Ectodermal cell (in vitro differentiated cells): ENCODE measurements at regions not wholly inside any gene's neighbourhood (a gene's known extent, or its start where the extent isn't known, plus 50 kb on each side); places are given as distances from the start of the nearest gene placed in this dataset.

ENCODE experiments used
- H3K27ac ChIP-seq: 2 replicates; pipeline ENCODE4 v1.7.0; 2013; ENCODE audit warnings: mild to moderate bottlenecking, low read depth, low read length; ENCODE audit not compliant: insufficient read depth, poor library complexity, severe bottlenecking
- H3K27me3 ChIP-seq: 2 replicates; pipeline ENCODE4 v1.7.0; 2013; ENCODE audit warnings: mild to moderate bottlenecking, low read length; ENCODE audit not compliant: insufficient read depth, control insufficient read depth, poor library complexity, severe bottlenecking
- H3K36me3 ChIP-seq: one replicate; pipeline ENCODE4 v1.7.0; 2013; ENCODE audit warnings: low read length; ENCODE audit not compliant: control insufficient read depth, insufficient read depth
- H3K4me1 ChIP-seq: one replicate; pipeline ENCODE4 v1.7.0; 2013; ENCODE audit warnings: low read length; ENCODE audit not compliant: control insufficient read depth, insufficient read depth
- H3K4me3 ChIP-seq: 2 replicates; pipeline ENCODE4 v1.7.0; 2013; ENCODE audit warnings: low read depth, low read length, control low read depth; ENCODE audit not compliant: insufficient read depth
- H3K9me3 ChIP-seq: 2 replicates; pipeline ENCODE4 v1.7.0; 2013; ENCODE audit warnings: mild to moderate bottlenecking, low read length, moderate library complexity; ENCODE audit not compliant: control insufficient read depth
- WGBS, 2 experiments: methylation state at CpG; one replicate each; pipeline ENCODE4 v1.1.7; 2013; ENCODE audit warnings: missing lambda C conversion rate in 2 of 2; 5-methylcytosine and 5-hydroxymethylcytosine counted together

- WGBS, 2 experiments, result 71 to 91% methylated on average over 1 of the region's 1 CpG
- H3K27me3 ChIP-seq, result no peaks in the 10 kb centered on the region
- H3K9me3 ChIP-seq, result no peaks in the 10 kb centered on the region
- peaks cover 1% of the 10 kb centered on the region for H3K4me1 ChIP-seq
- no peaks in the 10 kb centered on the region for H3K36me3 ChIP-seq
- no peak overlapping the region for H3K4me3 ChIP-seq
- no peak overlapping the region for H3K27ac ChIP-seq
Measured at GRCh38 chr3:86658876-86659275, 332.1 kb downstream of the VGLL3 start.

DNA sequence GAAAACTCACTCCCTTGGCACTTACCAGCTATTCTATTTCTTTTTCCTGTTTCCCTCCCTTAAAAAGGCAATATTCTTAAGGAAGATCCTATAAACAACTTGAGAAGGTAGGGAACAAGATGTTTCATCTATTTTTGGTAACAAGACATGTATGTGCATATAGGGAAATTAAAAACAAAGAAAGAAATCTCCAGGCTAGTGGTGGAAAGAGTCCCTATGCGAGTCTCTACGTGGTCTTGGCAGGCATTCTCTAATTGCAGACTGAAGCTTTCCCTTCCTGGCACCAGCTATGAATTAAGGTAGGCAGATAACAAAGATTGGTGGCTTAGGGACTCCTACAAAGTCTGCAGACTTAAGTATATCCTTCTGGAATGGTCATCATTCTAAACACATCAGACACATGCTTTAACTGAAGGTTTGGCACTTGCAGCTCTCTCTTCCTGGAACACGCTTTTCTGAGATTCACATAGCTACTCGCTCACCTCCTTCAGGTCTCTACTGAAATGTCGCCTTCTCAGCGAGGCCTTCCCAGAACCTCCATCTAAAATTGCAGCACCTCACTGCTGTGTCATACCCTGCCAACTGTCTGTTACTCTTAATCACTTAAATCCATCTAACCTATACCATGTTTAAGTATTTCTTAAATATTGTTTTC lies 336.0 kb downstream of the VGLL3 start:
- Histone ChIP-seq H3K9me3 (no peaks in the 10 kb centered on the region), H3K27me3 (no peaks in the 10 kb centered on the region), H3K4me1 (peaks cover 8% of the 10 kb centered on the region), H3K27ac (no peak overlapping the region), H3K36me3 (no peaks in the 10 kb centered on the region), H3K4me3 (no peak overlapping the region)
- 87 to 90% methylated on average over 6 of the region's 6 CpGs for WGBS, 2 experiments

DNA sequence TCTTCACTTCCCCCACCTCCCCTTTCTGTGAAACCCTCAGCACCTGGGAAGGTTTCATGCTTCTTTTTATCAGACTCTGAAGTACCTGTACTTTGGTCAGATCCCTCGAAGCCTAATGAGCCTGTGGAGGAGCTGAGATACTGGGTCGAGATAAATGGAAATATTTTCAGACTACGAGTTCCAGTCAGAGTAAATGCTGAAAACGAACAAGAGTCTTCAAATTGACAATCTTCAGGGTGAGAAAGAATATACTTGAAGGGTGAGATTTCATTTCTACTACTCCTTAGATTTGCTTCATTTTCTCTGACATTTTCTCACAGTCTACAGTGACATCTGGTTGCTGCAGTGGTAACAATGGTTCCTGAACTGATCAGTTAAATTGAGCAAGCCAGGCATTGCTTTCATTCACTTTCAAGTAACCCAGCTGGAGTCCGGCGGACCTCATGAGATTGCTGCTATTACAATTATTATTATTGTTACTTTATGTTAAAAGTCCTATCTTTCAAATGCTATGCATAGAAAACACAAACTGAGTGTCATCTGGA lies 337.2 kb downstream of the VGLL3 start:
- no peaks in the 10 kb centered on the region for H3K36me3 ChIP-seq
- H3K4me1 ChIP-seq, result peaks cover 8% of the 10 kb centered on the region
- no peaks in the 10 kb centered on the region for H3K27me3 ChIP-seq
- H3K4me3 ChIP-seq, result no peak overlapping the region
- H3K9me3 ChIP-seq, result no peaks in the 10 kb centered on the region
- no peak overlapping the region for H3K27ac ChIP-seq
- WGBS, 2 experiments, result 82 to 93% methylated on average over 4 to 6 of the region's 6 CpGs

- no peaks in the 10 kb centered on the region for H3K9me3 ChIP-seq
- no peak overlapping the region for H3K27ac ChIP-seq
- H3K36me3 ChIP-seq, result no peaks in the 10 kb centered on the region
- H3K4me1 ChIP-seq, result no peaks in the 10 kb centered on the region
- H3K4me3 ChIP-seq, result no peak overlapping the region
- WGBS, 2 experiments, result 100% methylated on average over 1 of the region's 1 CpG
- no peaks in the 10 kb centered on the region for H3K27me3 ChIP-seq
Measured at GRCh38 chr3:86648087-86648486, 342.9 kb downstream of the VGLL3 start.

DNA sequence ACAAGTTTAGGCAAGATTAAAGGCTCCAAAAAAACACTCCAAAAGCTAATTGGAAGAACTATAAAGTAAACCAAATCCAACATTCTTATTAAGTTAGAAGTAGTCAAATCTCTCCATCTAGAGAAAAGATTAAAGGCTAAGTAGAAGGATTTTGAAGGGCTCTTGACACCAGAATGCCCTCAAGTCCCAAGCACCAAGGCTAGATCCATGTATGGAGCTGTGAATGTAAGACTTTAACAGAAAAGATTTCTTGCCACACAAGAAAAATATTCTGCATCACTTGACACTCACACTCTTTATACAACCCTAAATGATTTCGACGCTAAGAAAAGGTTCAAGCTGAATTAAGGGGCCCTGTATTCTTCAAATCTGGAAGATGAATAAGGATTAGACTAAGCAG lies 345.2 kb downstream of the VGLL3 start:
- Histone ChIP-seq H3K4me3 (no peak overlapping the region), H3K4me1 (no peaks in the 10 kb centered on the region), H3K9me3 (no peaks in the 10 kb centered on the region), H3K27me3 (no peaks in the 10 kb centered on the region), H3K36me3 (no peaks in the 10 kb centered on the region), H3K27ac (no peak overlapping the region)
- 100% methylated on average over 2 of the region's 2 CpGs for WGBS, 2 experiments

DNA sequence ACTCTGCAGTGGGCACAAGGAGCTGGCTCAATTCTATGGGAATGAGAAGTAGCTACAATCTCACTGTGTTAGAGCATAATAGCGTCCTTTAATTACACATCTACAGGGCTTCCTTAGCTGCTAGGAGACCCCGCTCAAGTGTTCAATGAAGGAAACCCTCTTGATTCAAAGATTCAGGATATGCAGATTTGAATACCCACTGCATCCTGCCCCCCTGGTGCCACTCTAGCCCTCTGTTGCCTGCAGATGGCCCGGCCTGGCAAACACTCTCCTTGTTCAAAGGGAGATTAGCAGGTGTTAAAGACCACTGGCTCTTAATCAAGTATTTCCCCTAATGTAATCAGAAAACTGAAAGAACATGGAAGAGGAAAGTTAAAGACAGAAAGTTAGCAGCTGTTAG lies 356.6 kb downstream of the VGLL3 start:
- H3K9me3 ChIP-seq, result no peaks in the 10 kb centered on the region
- no peaks in the 10 kb centered on the region for H3K36me3 ChIP-seq
- no peak overlapping the region for H3K27ac ChIP-seq
- WGBS, 2 experiments, result 83 to 97% methylated on average over 3 of the region's 3 CpGs
- H3K27me3 ChIP-seq, result no peaks in the 10 kb centered on the region
- H3K4me3 ChIP-seq, result no peak overlapping the region
- no peaks in the 10 kb centered on the region for H3K4me1 ChIP-seq

- Histone ChIP-seq H3K36me3 (no peaks in the 10 kb centered on the region), H3K4me1 (no peaks in the 10 kb centered on the region), H3K27me3 (no peaks in the 10 kb centered on the region), H3K27ac (no peak overlapping the region), H3K4me3 (no peak overlapping the region), H3K9me3 (no peaks in the 10 kb centered on the region)
- WGBS, 2 experiments, result 95 to 100% methylated on average over 3 to 4 of the region's 4 CpGs
Measured at GRCh38 chr3:86629511-86629910, 361.4 kb downstream of the VGLL3 start.

GRCh38 chr3:86624192-86624591 lies 366.8 kb downstream of the VGLL3 start:
- Histone ChIP-seq H3K36me3 (no peaks in the 10 kb centered on the region), H3K4me3 (no peak overlapping the region), H3K9me3 (no peaks in the 10 kb centered on the region), H3K4me1 (no peaks in the 10 kb centered on the region), H3K27ac (no peak overlapping the region), H3K27me3 (no peaks in the 10 kb centered on the region)
- 86 to 95% methylated on average over 2 of the region's 2 CpGs for WGBS, 2 experiments

GRCh38 chr3:86618706-86619105 lies 372.2 kb downstream of the VGLL3 start:
- H3K9me3 ChIP-seq, result no peaks in the 10 kb centered on the region
- H3K27me3 ChIP-seq, result no peaks in the 10 kb centered on the region
- 72 to 76% methylated on average over 5 of the region's 5 CpGs for WGBS, 2 experiments
- no peaks in the 10 kb centered on the region for H3K36me3 ChIP-seq
- H3K4me3 ChIP-seq, result no peak overlapping the region
- H3K27ac ChIP-seq, result no peak overlapping the region
- no peaks in the 10 kb centered on the region for H3K4me1 ChIP-seq

GRCh38 chr3:86605166-86605565 lies 385.8 kb downstream of the VGLL3 start:
- H3K4me3 ChIP-seq, result no peak overlapping the region
- H3K27ac ChIP-seq, result no peak overlapping the region
- H3K4me1 ChIP-seq, result no peaks in the 10 kb centered on the region
- H3K9me3 ChIP-seq, result peaks cover 2% of the 10 kb centered on the region
- H3K27me3 ChIP-seq, result no peaks in the 10 kb centered on the region
- WGBS, 2 experiments, result 88 to 100% methylated on average over 1 of the region's 2 CpGs
- no peaks in the 10 kb centered on the region for H3K36me3 ChIP-seq
